SK-N-SH treated with all-trans-retinoic acid at 6 μM for 48 hours (cell line): ENCODE measurements at regions not wholly inside any gene's neighbourhood (a gene's known extent, or its start where the extent isn't known, plus 50 kb on each side); places are given as distances from the start of the nearest gene placed in this dataset.

Experiments used
- ATAC-seq: fragments of 200-7000 bp; cut with Tn5 transposase; 3 replicates; pipeline ENCODE4 v1.9.1; 2020; ENCODE audit warnings: mild to moderate bottlenecking, moderate library complexity
- ARNTL ChIP-seq: fragments of 450-650 bp; formaldehyde crosslinking; IDR thresholded peaks from 2 replicates; pipeline ENCODE4 v1.5.0; 2020; ENCODE audit warnings: low read depth, mild to moderate bottlenecking, moderate library complexity, borderline replicate concordance
- BACH2 ChIP-seq: fragments of 250-450 bp; sonication (Bioruptor Pico); IDR thresholded peaks from 2 replicates; pipeline ENCODE4 v1.9.0; 2021; ENCODE audit warnings: mild to moderate bottlenecking, borderline replicate concordance
- CSDC2 ChIP-seq: fragments of 250-450 bp; sonication (Bioruptor Pico); IDR thresholded peaks from 2 replicates; pipeline ENCODE4 v1.5.0; 2020; ENCODE audit warnings: mild to moderate bottlenecking, moderate library complexity
- ESRRG ChIP-seq: fragments of 250-450 bp; sonication (Bioruptor Pico); IDR thresholded peaks from 2 replicates; pipeline ENCODE4 v1.6.1; 2021; ENCODE audit warnings: mild to moderate bottlenecking
- GLIS3 ChIP-seq: fragments of 250-450 bp; sonication (Bioruptor Pico); IDR thresholded peaks from 2 replicates; pipeline ENCODE4 v1.5.0; 2020; ENCODE audit warnings: mild to moderate bottlenecking, moderate library complexity
- ISL1 ChIP-seq: fragments of 250-450 bp; sonication (Bioruptor Pico); IDR thresholded peaks from 2 replicates; pipeline ENCODE4 v2.1.2; 2022; ENCODE audit warnings: mild to moderate bottlenecking, moderate library complexity
- OSR1 ChIP-seq: fragments of 250-450 bp; sonication (Bioruptor Pico); IDR thresholded peaks from 2 replicates; pipeline ENCODE4 v1.8.0; 2022; ENCODE audit warnings: moderate library complexity, mild to moderate bottlenecking, inconsistent platforms
- PPARA ChIP-seq: fragments of 250-450 bp; sonication (Bioruptor Pico); IDR thresholded peaks from 2 replicates; pipeline ENCODE4 v1.5.0; 2020; ENCODE audit warnings: mild to moderate bottlenecking, borderline replicate concordance
- RARB ChIP-seq: fragments of 250-450 bp; sonication (Bioruptor Pico); IDR thresholded peaks from 2 replicates; pipeline ENCODE4 v1.8.0; 2021; ENCODE audit warnings: mild to moderate bottlenecking, moderate library complexity
- SNAI2 ChIP-seq: fragments of 250-450 bp; sonication (Bioruptor Pico); IDR thresholded peaks from 2 replicates; pipeline ENCODE4 v1.5.0; 2020; ENCODE audit warnings: mild to moderate bottlenecking, moderate library complexity
- TOX ChIP-seq: fragments of 250-450 bp; sonication (Bioruptor Pico); IDR thresholded peaks from 2 replicates; pipeline ENCODE4 v1.8.0; 2021; ENCODE audit warnings: mild to moderate bottlenecking, moderate library complexity, borderline replicate concordance
- ZC3H10 ChIP-seq: fragments of 250-450 bp; sonication (Bioruptor Pico); IDR thresholded peaks from 2 replicates; pipeline ENCODE4 v1.5.1; 2021; ENCODE audit warnings: mild to moderate bottlenecking, moderate library complexity
- ZFP3 ChIP-seq: fragments of 250-450 bp; sonication (Bioruptor Pico); IDR thresholded peaks from 2 replicates; pipeline ENCODE4 v1.5.0; 2020; ENCODE audit warnings: mild to moderate bottlenecking, moderate library complexity
- ZFP30 ChIP-seq: fragments of 450-650 bp; formaldehyde crosslinking; IDR thresholded peaks from 2 replicates; pipeline ENCODE4 v1.5.0; 2022; ENCODE audit warnings: mild to moderate bottlenecking, moderate library complexity
- ZNF565 ChIP-seq: fragments of 450-650 bp; formaldehyde crosslinking; conservative IDR thresholded peaks from 2 replicates; pipeline ENCODE4 v1.5.0; 2020; ENCODE audit warnings: low read depth, mild to moderate bottlenecking, moderate library complexity
- ZNF70 ChIP-seq: fragments of 450-650 bp; formaldehyde crosslinking; IDR thresholded peaks from 2 replicates; pipeline ENCODE4 v1.5.0; 2020; ENCODE audit warnings: mild to moderate bottlenecking, moderate library complexity
- ZNF8 ChIP-seq: fragments of 450-650 bp; formaldehyde crosslinking; IDR thresholded peaks from 2 replicates; pipeline ENCODE4 v1.5.0; 2020; ENCODE audit warnings: mild to moderate bottlenecking, moderate library complexity
- TF ChIP-seq, protein P1 (sequence below): fragments of 250-450 bp; sonication (Bioruptor Pico); IDR thresholded peaks from 2 replicates; pipeline ENCODE4 v1.5.1; 2021; ENCODE audit warnings: mild to moderate bottlenecking, moderate library complexity
- TF ChIP-seq, protein P2 (sequence below): fragments of 250-450 bp; sonication (Bioruptor Pico); IDR thresholded peaks from 2 replicates; pipeline ENCODE4 v1.8.0; 2021; ENCODE audit warnings: low read depth, mild to moderate bottlenecking, moderate library complexity, borderline replicate concordance
- TF ChIP-seq, protein P3 (sequence below): fragments of 250-450 bp; sonication (Bioruptor Pico); IDR thresholded peaks from 2 replicates; pipeline ENCODE4 v1.5.1; 2020; ENCODE audit warnings: low read depth, mild to moderate bottlenecking, moderate library complexity
- TF ChIP-seq, protein P4 (sequence below): fragments of 250-450 bp; sonication (Bioruptor Pico); IDR thresholded peaks from 2 replicates; pipeline ENCODE4 v1.8.0; 2020; ENCODE audit warnings: mild to moderate bottlenecking, moderate library complexity, borderline replicate concordance

DNA sequence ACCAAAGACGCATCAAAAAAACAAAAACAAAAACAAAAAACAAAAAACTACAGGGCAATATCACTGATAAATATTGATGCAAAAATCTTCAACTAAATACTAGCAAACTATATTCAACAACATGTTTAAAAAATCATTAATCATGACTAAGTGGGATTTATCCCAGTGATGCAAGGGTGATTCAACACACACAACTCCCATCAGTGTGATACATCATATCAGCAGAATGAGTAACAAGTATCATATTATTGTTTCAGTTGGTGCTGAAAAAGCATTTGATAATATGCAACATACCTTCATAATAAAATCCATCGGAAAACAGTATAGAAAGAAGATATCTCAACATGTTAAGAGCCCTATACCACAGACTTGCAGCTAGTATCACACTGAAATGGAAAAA, 953.0 kb downstream of the AMY1C start:
- ATAC-seq, result no peak
- TF ChIP-seq, protein P1, sequence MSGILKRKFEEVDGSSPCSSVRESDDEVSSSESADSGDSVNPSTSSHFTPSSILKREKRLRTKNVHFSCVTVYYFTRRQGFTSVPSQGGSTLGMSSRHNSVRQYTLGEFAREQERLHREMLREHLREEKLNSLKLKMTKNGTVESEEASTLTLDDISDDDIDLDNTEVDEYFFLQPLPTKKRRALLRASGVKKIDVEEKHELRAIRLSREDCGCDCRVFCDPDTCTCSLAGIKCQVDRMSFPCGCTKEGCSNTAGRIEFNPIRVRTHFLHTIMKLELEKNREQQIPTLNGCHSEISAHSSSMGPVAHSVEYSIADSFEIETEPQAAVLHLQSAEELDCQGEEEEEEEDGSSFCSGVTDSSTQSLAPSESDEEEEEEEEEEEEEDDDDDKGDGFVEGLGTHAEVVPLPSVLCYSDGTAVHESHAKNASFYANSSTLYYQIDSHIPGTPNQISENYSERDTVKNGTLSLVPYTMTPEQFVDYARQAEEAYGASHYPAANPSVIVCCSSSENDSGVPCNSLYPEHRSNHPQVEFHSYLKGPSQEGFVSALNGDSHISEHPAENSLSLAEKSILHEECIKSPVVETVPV (CRISPR knock-in tag), result no peak
- no peak for TF ChIP-seq GLIS3 (CRISPR knock-in tag)
- TF ChIP-seq BACH2 (CRISPR knock-in tag), result no peak
- TF ChIP-seq ZC3H10 (CRISPR knock-in tag), result no peak
- no peak for TF ChIP-seq OSR1
- no peak for TF ChIP-seq SNAI2
- no peak for TF ChIP-seq PPARA (CRISPR knock-in tag)
- no peak for TF ChIP-seq CSDC2 (CRISPR knock-in tag)
- TF ChIP-seq, protein P2, sequence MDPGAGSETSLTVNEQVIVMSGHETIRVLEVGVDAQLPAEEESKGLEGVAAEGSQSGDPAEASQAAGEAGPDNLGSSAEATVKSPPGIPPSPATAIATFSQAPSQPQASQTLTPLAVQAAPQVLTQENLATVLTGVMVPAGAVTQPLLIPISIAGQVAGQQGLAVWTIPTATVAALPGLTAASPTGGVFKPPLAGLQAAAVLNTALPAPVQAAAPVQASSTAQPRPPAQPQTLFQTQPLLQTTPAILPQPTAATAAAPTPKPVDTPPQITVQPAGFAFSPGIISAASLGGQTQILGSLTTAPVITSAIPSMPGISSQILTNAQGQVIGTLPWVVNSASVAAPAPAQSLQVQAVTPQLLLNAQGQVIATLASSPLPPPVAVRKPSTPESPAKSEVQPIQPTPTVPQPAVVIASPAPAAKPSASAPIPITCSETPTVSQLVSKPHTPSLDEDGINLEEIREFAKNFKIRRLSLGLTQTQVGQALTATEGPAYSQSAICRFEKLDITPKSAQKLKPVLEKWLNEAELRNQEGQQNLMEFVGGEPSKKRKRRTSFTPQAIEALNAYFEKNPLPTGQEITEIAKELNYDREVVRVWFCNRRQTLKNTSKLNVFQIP (CRISPR knock-in tag), result no peak
- TF ChIP-seq ISL1, result no peak
- TF ChIP-seq ZNF565 (CRISPR knock-in tag), result no peak
- TF ChIP-seq, protein P3, sequence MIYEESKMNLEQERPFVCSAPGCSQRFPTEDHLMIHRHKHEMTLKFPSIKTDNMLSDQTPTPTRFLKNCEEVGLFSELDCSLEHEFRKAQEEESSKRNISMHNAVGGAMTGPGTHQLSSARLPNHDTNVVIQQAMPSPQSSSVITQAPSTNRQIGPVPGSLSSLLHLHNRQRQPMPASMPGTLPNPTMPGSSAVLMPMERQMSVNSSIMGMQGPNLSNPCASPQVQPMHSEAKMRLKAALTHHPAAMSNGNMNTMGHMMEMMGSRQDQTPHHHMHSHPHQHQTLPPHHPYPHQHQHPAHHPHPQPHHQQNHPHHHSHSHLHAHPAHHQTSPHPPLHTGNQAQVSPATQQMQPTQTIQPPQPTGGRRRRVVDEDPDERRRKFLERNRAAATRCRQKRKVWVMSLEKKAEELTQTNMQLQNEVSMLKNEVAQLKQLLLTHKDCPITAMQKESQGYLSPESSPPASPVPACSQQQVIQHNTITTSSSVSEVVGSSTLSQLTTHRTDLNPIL, result no peak
- no peak for TF ChIP-seq ZNF8 (CRISPR knock-in tag)
- no peak for TF ChIP-seq ZFP30 (CRISPR knock-in tag)
- TF ChIP-seq ESRRG (CRISPR knock-in tag), result no peak
- TF ChIP-seq ARNTL (CRISPR knock-in tag), result no peak
- no peak for TF ChIP-seq ZNF70 (CRISPR knock-in tag)
- no peak for TF ChIP-seq RARB (CRISPR knock-in tag)
- no peak for TF ChIP-seq ZFP3 (CRISPR knock-in tag)
- TF ChIP-seq, protein P4, sequence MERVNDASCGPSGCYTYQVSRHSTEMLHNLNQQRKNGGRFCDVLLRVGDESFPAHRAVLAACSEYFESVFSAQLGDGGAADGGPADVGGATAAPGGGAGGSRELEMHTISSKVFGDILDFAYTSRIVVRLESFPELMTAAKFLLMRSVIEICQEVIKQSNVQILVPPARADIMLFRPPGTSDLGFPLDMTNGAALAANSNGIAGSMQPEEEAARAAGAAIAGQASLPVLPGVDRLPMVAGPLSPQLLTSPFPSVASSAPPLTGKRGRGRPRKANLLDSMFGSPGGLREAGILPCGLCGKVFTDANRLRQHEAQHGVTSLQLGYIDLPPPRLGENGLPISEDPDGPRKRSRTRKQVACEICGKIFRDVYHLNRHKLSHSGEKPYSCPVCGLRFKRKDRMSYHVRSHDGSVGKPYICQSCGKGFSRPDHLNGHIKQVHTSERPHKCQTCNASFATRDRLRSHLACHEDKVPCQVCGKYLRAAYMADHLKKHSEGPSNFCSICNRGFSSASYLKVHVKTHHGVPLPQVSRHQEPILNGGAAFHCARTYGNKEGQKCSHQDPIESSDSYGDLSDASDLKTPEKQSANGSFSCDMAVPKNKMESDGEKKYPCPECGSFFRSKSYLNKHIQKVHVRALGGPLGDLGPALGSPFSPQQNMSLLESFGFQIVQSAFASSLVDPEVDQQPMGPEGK (CRISPR knock-in tag), result no peak

DNA sequence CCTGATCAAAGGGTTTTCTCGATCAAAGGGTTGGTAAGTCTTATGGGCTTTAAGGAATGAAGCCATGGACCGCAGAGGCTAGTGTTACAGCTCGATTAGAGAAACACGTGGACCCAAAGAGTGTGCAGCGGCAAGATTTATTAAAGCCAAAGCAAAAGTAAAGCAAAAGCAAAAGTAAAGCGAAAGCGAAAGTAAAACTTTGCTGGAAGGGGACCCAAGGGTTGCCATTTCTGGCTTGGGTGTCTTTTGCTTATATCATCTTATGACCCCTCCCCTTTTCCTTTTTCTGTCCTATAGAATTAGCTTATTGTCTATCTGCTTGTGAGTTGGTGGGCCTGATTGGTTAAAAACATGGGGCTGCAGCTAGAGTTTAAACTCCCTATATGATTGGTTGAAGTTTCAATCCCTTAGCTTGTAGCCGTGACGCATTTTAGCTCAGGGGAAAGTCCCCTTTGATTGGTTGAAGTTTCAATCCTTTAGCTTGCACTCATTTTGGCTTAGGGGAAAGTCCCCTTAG, 957.0 kb downstream of the AMY1C start:
- TF ChIP-seq PPARA (CRISPR knock-in tag), result no peak
- no peak for TF ChIP-seq ZNF565 (CRISPR knock-in tag)
- TF ChIP-seq ZFP30 (CRISPR knock-in tag), result no peak
- TF ChIP-seq RARB (CRISPR knock-in tag), result no peak
- ATAC-seq, result no peak

DNA sequence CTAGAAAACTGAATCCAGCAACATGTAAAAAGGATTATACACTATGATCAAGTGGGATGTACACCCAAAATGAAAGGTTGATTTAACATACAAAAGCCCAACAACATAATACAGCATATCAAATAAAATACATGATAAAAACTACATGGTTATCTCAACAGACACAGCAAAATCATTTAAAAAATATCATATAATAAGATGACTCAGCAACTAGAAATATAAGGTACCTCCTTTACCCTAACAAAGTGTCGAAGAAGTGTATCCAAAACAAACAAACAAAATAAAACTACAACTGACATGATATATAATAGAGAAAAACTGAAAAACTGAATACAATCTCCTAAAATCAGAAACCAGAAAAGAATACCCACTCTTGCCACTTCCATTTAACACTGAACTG, 969.1 kb downstream of the AMY1C start:
- no peak for ATAC-seq
- no peak for TF ChIP-seq TOX (CRISPR knock-in tag)
- TF ChIP-seq ARNTL (CRISPR knock-in tag), result no peak
- TF ChIP-seq GLIS3 (CRISPR knock-in tag), result no peak
- TF ChIP-seq, protein P4 (CRISPR knock-in tag), result no peak
- TF ChIP-seq, protein P1 (CRISPR knock-in tag), result no peak
- TF ChIP-seq SNAI2, result no peak
